ENCODE measurements at regions not wholly inside any gene's neighbourhood (a gene's known extent, or its start where the extent isn't known, plus 50 kb on each side); places are given as distances from the start of the nearest gene placed in this dataset.

DNA sequence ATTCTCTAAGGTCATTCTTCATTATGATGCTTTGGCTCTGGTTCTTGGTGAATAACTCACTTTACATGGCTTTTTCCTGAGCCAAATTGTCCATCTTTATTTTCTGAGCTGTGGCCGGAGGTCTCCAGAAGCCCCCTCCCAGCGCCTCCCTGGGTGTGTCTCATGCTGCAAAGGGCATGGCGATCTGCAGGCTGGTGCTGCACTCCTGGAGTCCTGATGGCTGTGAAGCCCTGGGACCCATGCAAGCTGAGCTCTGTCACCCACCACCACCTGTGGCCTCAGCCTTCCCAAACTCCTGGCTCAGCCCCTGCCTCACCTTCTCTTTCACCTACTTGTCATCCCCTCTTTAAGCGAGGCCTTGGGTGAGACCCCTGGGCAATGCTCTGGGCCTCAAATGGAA lies 96.9 kb downstream of the CEBPB start:
- Histone ChIP-seq H3K27ac (ENCODE audit: low read depth, low read length) (no peak overlapping the region), H3K4me1 (ENCODE audit: control insufficient read depth in 1 of 2, insufficient read depth in 2 of 2, low read length in 2 of 2) (peaks cover 27 to 32% of the 10 kb centered on the region in 2 donors)

DNA sequence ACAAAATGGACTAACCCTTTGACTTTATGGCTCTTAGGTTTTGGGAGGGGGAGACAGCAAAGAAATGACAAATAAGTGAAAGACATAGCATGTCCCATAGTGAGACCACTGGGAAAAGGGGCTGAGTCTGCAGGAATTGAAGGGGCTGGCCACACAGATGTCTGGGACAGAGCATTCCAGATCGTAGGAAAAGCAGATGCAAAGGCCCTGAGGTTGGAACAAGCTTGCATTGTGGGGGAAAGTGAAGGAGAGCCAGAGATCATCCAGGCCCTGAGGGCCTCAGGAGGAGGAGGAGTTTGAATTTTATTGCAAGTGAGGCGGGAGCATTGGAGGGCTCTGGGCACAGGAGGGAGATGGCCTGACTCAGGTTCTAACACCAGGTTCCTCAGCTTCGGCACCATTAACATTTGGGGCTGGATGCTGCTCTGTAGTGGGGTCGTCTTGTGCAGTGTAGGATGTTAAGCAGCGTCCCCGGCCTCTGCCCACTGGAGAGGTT lies 97.5 kb downstream of the CEBPB start:
- H3K4me1 ChIP-seq (ENCODE audit: control insufficient read depth in 1 of 2, insufficient read depth in 2 of 2, low read length in 2 of 2), result peaks cover 34 to 38% of the 10 kb centered on the region in 2 donors
- H3K27ac ChIP-seq (ENCODE audit: low read depth, low read length), result no peak overlapping the region
- no peaks in the 10 kb centered on the region for H3K36me3 ChIP-seq (ENCODE audit: control insufficient read depth in 1 of 2, insufficient read depth in 2 of 2, low read length in 2 of 2)

More for the DNA sequence above, 96.9 kb downstream of the CEBPB start:
- H3K27me3 ChIP-seq (ENCODE audit: control insufficient read depth in 1 of 2, insufficient read depth in 2 of 2, low read length in 2 of 2), result no peaks in the 10 kb centered on the region
- no peaks in the 10 kb centered on the region for H3K9me3 ChIP-seq (ENCODE audit: control insufficient read depth in 1 of 2, low read length in 2 of 2)
- no peak overlapping the region for H3K4me3 ChIP-seq (ENCODE audit: low read depth in 1 of 2, low read length in 2 of 2)
- H3K36me3 ChIP-seq (ENCODE audit: control insufficient read depth in 1 of 2, insufficient read depth in 2 of 2, low read length in 2 of 2), result no peaks in the 10 kb centered on the region
- H3K9ac ChIP-seq (ENCODE audit: low read depth in 1 of 2, low read length in 2 of 2), result no peak overlapping the region

DNA sequence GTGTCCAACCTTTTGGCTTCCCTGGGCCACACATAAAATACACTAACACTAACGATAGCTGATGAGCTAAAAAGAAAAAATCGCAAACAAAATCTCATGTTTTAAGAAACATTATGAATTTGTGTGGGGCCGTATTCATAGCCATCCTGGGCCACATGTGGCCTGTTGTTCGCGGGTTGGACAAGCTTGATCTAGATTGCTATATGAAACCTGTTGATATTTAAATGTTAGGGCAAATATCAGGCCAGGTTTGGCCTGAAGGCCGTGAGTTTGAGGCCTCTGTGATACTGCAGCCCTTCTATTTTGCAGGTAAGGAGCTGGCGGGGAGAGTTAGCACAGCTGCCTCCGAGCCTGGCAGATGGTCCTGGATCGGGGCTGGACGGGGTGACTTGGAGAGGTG lies 99.0 kb downstream of the CEBPB start:
- H3K27ac ChIP-seq (ENCODE audit: low read depth, low read length), result no peak overlapping the region
- no peak overlapping the region for H3K4me3 ChIP-seq (ENCODE audit: low read depth in 1 of 2, low read length in 2 of 2)
- no peaks in the 10 kb centered on the region for H3K9me3 ChIP-seq (ENCODE audit: control insufficient read depth in 1 of 2, low read length in 2 of 2)
- no peak overlapping the region for H3K9ac ChIP-seq (ENCODE audit: low read depth in 1 of 2, low read length in 2 of 2)
- H3K4me1 ChIP-seq (ENCODE audit: control insufficient read depth in 1 of 2, insufficient read depth in 2 of 2, low read length in 2 of 2), result peaks cover 26 to 30% of the 10 kb centered on the region in 2 donors
- H3K36me3 ChIP-seq (ENCODE audit: control insufficient read depth in 1 of 2, insufficient read depth in 2 of 2, low read length in 2 of 2), result no peaks in the 10 kb centered on the region
- H3K27me3 ChIP-seq (ENCODE audit: control insufficient read depth in 1 of 2, insufficient read depth in 2 of 2, low read length in 2 of 2), result no peaks in the 10 kb centered on the region

More for the DNA sequence above, 97.5 kb downstream of the CEBPB start:
- H3K9ac ChIP-seq (ENCODE audit: low read depth in 1 of 2, low read length in 2 of 2), result no peak overlapping the region
- no peak overlapping the region for H3K4me3 ChIP-seq (ENCODE audit: low read depth in 1 of 2, low read length in 2 of 2)
- H3K27me3 ChIP-seq (ENCODE audit: control insufficient read depth in 1 of 2, insufficient read depth in 2 of 2, low read length in 2 of 2), result no peaks in the 10 kb centered on the region
- H3K9me3 ChIP-seq (ENCODE audit: control insufficient read depth in 1 of 2, low read length in 2 of 2), result no peaks in the 10 kb centered on the region

DNA sequence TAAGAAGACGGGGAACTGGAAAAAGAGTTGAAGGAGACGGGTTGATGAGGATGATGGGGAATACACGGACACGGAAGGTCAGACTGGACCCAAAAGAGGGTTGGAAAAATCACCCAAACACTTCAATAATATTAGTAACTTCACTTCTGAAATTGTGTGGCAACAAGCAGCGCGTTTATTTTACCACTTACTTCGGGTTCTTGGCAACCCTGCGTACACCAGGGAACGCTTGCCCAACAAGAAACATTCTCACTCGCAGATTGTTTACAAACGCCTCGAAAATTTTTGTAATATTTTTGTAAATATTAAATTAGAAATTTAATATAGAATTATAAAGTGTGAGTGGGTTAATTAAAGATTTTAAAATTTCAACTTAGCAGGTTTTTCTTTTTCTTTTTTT lies 99.5 kb downstream of the CEBPB start:
- Histone ChIP-seq H3K4me1 (ENCODE audit: control insufficient read depth in 1 of 2, insufficient read depth in 2 of 2, low read length in 2 of 2) (peaks cover 25% of the 10 kb centered on the region in 2 donors), H3K9ac (ENCODE audit: low read depth in 1 of 2, low read length in 2 of 2) (no peak overlapping the region), H3K27me3 (ENCODE audit: control insufficient read depth in 1 of 2, insufficient read depth in 2 of 2, low read length in 2 of 2) (no peaks in the 10 kb centered on the region), H3K9me3 (ENCODE audit: control insufficient read depth in 1 of 2, low read length in 2 of 2) (no peaks in the 10 kb centered on the region), H3K36me3 (ENCODE audit: control insufficient read depth in 1 of 2, insufficient read depth in 2 of 2, low read length in 2 of 2) (no peaks in the 10 kb centered on the region), H3K27ac (ENCODE audit: low read depth, low read length) (no peak overlapping the region), H3K4me3 (ENCODE audit: low read depth in 1 of 2, low read length in 2 of 2) (no peak overlapping the region)

DNA sequence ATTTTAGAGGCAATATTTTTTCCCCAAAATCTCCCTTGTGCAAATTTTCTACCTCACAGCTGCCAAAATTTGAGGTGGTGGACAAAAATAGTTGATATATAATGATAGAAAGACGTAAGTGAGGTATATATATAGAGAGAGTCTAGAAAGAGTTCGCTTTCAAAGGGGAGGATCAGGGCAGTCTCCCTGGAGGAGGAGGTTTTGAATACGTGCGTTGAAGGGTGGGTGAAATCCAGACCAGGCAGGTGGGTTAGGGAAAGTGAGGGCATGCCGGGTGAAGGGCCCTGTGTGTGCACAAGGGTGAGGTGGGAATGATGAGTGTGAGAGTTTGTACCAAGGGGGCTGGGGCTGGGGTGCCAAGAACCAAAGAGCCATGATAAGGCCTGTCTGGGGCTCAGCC lies 100.2 kb downstream of the CEBPB start:
- H3K4me1 ChIP-seq (ENCODE audit: control insufficient read depth in 1 of 2, insufficient read depth in 2 of 2, low read length in 2 of 2), result peaks cover 18 to 20% of the 10 kb centered on the region in 2 donors
- no peak overlapping the region for H3K9ac ChIP-seq (ENCODE audit: low read depth in 1 of 2, low read length in 2 of 2)
- H3K4me3 ChIP-seq (ENCODE audit: low read depth in 1 of 2, low read length in 2 of 2), result no peak overlapping the region
- H3K9me3 ChIP-seq (ENCODE audit: control insufficient read depth in 1 of 2, low read length in 2 of 2), result no peaks in the 10 kb centered on the region
- no peaks in the 10 kb centered on the region for H3K27me3 ChIP-seq (ENCODE audit: control insufficient read depth in 1 of 2, insufficient read depth in 2 of 2, low read length in 2 of 2)
- no peaks in the 10 kb centered on the region for H3K36me3 ChIP-seq (ENCODE audit: control insufficient read depth in 1 of 2, insufficient read depth in 2 of 2, low read length in 2 of 2)
- no peak overlapping the region for H3K27ac ChIP-seq (ENCODE audit: low read depth, low read length)

DNA sequence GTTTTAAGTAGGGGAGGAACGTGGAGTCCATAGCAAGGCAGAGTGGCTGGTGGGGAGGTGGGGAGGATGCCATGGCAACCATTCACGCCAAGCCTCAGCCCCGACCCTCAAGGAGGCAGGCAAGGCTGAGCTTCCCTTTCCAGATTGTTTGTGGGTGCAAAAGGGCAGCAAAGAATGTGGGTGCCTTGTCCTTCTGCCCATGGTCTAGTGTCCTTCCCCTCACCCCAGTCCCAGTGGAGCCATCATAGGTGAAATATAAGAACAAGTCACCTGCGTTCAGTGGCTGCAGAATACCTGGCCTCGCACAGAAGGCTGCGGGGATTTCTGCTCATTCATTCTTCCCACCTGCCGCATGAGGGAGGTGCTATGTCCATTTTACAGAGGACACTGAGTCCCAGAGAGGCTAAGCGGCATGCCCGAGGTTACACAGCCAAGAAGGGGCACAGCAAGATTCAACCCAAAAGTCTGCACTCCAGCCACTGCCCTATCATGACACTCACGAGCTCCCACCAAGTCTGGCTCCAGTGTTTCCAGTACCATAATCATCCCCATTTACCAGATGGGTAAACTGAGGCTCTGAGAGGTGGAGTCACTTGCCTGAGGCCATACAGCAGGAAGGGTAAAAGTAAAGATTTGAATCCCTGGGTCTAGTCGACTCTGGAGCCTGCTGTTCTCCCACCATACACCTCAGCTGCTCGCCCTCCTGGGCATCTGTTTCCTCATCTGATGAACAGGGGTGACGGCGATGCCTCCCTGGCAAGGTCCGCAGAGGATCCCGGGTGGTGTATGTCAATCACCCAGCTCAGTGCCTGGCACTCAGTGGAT lies 100.8 kb downstream of the CEBPB start:
- H3K4me1 ChIP-seq (ENCODE audit: control insufficient read depth in 1 of 2, insufficient read depth in 2 of 2, low read length in 2 of 2), result peaks cover 17 to 18% of the 10 kb centered on the region in 2 donors
- H3K9ac ChIP-seq (ENCODE audit: low read depth in 1 of 2, low read length in 2 of 2), result no peak overlapping the region
- H3K27ac ChIP-seq (ENCODE audit: low read depth, low read length), result peak overlapping the region; percentile 54

DNA sequence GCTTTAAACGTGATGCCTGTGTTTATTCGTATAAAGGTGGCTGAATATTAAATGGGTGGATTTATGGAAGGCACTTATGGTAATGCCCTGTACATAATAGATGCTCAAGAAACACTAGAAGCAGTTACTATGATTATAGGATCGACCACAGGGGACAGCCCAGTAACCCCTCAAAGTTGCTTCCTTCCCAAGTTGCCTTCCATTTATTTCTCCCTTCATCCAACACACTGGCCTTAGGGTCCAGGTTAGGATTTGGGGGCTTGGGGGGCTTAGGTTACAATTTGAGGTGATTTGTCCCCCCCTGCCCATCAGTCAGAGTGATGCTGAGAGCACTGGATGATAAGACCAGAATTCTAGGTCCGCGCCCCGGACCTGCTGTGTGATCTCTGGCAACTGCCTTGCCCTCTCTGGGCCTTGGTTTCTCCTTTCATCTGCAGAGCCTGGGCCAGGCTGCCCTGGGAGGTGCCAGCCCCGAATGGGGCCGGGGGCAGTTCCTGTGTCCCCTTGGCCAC lies 101.5 kb downstream of the CEBPB start:
- Histone ChIP-seq H3K9me3 (ENCODE audit: control insufficient read depth in 1 of 2, low read length in 2 of 2) (no peaks in the 10 kb centered on the region), H3K9ac (ENCODE audit: low read depth in 1 of 2, low read length in 2 of 2) (no peak overlapping the region), H3K27me3 (ENCODE audit: control insufficient read depth in 1 of 2, insufficient read depth in 2 of 2, low read length in 2 of 2) (no peaks in the 10 kb centered on the region), H3K27ac (ENCODE audit: low read depth, low read length) (peak overlapping the region; percentile 54), H3K4me3 (ENCODE audit: low read depth in 1 of 2, low read length in 2 of 2) (no peak overlapping the region), H3K36me3 (ENCODE audit: control insufficient read depth in 1 of 2, insufficient read depth in 2 of 2, low read length in 2 of 2) (no peaks in the 10 kb centered on the region), H3K4me1 (ENCODE audit: control insufficient read depth in 1 of 2, insufficient read depth in 2 of 2, low read length in 2 of 2) (peaks cover 17 to 18% of the 10 kb centered on the region in 2 donors)

More for the DNA sequence above, 100.8 kb downstream of the CEBPB start:
- no peaks in the 10 kb centered on the region for H3K36me3 ChIP-seq (ENCODE audit: control insufficient read depth in 1 of 2, insufficient read depth in 2 of 2, low read length in 2 of 2)
- no peak overlapping the region for H3K4me3 ChIP-seq (ENCODE audit: low read depth in 1 of 2, low read length in 2 of 2)
- H3K27me3 ChIP-seq (ENCODE audit: control insufficient read depth in 1 of 2, insufficient read depth in 2 of 2, low read length in 2 of 2), result no peaks in the 10 kb centered on the region
- no peaks in the 10 kb centered on the region for H3K9me3 ChIP-seq (ENCODE audit: control insufficient read depth in 1 of 2, low read length in 2 of 2)

DNA sequence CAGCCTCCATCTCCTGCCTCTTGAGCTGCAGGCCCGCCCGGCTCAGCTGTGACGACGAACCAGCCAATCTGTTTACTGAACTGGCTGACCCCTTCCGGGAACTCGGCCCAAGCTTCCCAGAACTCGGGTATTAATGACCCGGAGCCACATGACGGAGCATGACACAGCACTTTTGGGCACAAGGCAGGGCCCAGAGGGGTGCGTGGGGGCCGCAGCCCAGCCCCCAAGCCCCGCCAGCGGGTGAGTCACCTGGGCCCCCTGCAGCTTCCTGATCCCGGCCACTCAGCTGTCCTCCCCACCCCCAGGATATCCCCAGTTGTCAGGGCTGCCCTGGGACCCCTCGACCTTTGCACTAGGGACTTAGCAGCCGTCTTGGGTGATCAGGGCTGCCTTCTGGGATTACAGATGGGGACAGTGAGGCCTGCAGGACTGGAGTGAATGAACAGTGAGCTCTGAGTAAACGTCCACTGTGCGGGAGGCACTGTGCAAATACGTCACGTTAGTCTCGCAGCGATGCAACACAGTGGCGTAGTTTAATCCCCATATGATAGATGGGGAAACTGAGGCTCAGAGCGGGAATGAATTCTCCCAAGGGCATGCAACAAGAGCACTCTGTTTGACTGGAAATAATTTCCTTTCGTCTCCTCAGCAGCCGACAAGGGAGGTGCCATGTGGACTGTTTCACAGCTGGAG lies 102.1 kb downstream of the CEBPB start:
- Histone ChIP-seq H3K36me3 (ENCODE audit: control insufficient read depth in 1 of 2, insufficient read depth in 2 of 2, low read length in 2 of 2) (no peaks in the 10 kb centered on the region), H3K4me1 (ENCODE audit: control insufficient read depth in 1 of 2, insufficient read depth in 2 of 2, low read length in 2 of 2) (peaks cover 17 to 18% of the 10 kb centered on the region in 2 donors), H3K27me3 (ENCODE audit: control insufficient read depth in 1 of 2, insufficient read depth in 2 of 2, low read length in 2 of 2) (no peaks in the 10 kb centered on the region), H3K9me3 (ENCODE audit: control insufficient read depth in 1 of 2, low read length in 2 of 2) (no peaks in the 10 kb centered on the region), H3K4me3 (ENCODE audit: low read depth in 1 of 2, low read length in 2 of 2) (peak overlapping the region in 1 of 2 donors; percentile 26), H3K27ac (ENCODE audit: low read depth, low read length) (peak overlapping the region; percentile 54), H3K9ac (ENCODE audit: low read depth in 1 of 2, low read length in 2 of 2) (no peak overlapping the region)

DNA sequence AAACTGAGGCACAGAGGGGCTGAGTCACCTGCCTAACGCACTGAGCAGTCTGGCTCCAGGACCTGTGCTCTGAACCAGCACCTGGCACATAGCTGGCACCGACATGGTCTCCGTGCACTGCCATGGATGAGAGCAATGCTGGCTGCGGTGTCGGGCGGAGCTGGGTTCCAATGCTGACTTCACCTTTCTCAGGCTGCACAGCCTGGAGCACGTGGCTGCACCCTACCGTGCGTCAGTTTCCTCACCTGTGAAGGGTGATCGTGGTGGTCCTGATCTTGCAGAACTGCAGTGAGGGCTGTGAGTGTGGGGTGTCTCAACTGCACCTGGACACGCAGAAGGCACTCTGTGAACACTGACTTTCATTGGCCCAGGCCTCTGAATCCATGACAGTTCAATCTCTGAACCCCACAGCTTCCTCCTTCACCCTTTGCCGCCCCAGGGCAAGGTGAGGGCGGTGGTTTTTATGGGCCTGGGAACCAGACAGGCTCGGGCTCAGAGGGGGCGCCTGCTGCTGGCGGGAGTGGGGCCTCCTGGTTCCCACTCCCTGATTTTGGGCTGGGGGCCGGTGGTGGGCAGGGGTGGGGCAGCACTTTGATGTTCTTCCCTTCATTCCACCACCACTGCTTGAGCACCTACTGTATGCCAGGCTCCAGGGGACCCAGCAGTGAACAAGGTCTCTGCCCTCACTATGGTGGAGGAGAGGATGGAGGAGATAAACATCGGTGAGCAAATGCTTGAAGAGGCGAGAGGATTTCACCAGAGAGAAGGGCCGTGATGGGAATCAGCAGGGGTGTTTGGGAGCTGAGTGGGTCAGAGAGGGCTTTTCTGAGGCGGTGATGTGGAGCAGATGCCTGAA lies 102.9 kb downstream of the CEBPB start:
- peak overlapping the region in 1 of 2 donors; percentile 26 for H3K4me3 ChIP-seq (ENCODE audit: low read depth in 1 of 2, low read length in 2 of 2)
- H3K27me3 ChIP-seq (ENCODE audit: control insufficient read depth in 1 of 2, insufficient read depth in 2 of 2, low read length in 2 of 2), result no peaks in the 10 kb centered on the region
- no peaks in the 10 kb centered on the region for H3K9me3 ChIP-seq (ENCODE audit: control insufficient read depth in 1 of 2, low read length in 2 of 2)
- no peaks in the 10 kb centered on the region for H3K36me3 ChIP-seq (ENCODE audit: control insufficient read depth in 1 of 2, insufficient read depth in 2 of 2, low read length in 2 of 2)
- no peak overlapping the region for H3K9ac ChIP-seq (ENCODE audit: low read depth in 1 of 2, low read length in 2 of 2)
- peaks cover 17 to 18% of the 10 kb centered on the region in 2 donors for H3K4me1 ChIP-seq (ENCODE audit: control insufficient read depth in 1 of 2, insufficient read depth in 2 of 2, low read length in 2 of 2)
- H3K27ac ChIP-seq (ENCODE audit: low read depth, low read length), result no peak overlapping the region

Measured in duodenal mucosa (tissue), 2 donors.